Fibroblast of lung (primary cell): ENCODE measurements at regions not wholly inside any gene's neighbourhood (a gene's known extent, or its start where the extent isn't known, plus 50 kb on each side); places are given as distances from the start of the nearest gene placed in this dataset.

Source experiments
- DNase-seq, 2 donors: peaks; one replicate each; pipeline versions ENCODE4 v3.0.0 to v3.0.0-alpha.2; 2010; ENCODE audit warnings: low read depth in 2 of 2
- H2AFZ ChIP-seq: 2 replicates; pipeline ENCODE4 v1.5.1; 2012; ENCODE audit warnings: low read length, control low read depth, inconsistent platforms
- H3K27ac ChIP-seq: 2 replicates; pipeline ENCODE4 v1.5.1; 2011; ENCODE audit warnings: low read length, control low read depth; ENCODE audit not compliant: insufficient read depth
- H3K27me3 ChIP-seq: 2 replicates; pipeline ENCODE4 v1.5.1; 2011; ENCODE audit warnings: mild to moderate bottlenecking, low read length; ENCODE audit not compliant: control insufficient read depth, insufficient read depth
- H3K36me3 ChIP-seq: 2 replicates; pipeline ENCODE4 v1.5.1; 2011; ENCODE audit warnings: low read length; ENCODE audit not compliant: control insufficient read depth, insufficient read depth
- H3K4me1 ChIP-seq: 2 replicates; pipeline ENCODE4 v1.5.1; 2011; ENCODE audit warnings: low read length; ENCODE audit not compliant: control insufficient read depth, insufficient read depth; ENCODE audit errors: extremely low read depth
- H3K4me2 ChIP-seq: 2 replicates; pipeline ENCODE4 v1.5.1; 2011; ENCODE audit warnings: low read length, control low read depth; ENCODE audit not compliant: insufficient read depth; ENCODE audit errors: extremely low read depth
- H3K4me3 ChIP-seq, 4 experiments: fragments of 200-600 bp in 1 of 4; sonication (generic) in 1 of 4; replicated peaks in 1 of 4; 2 replicates each; pipeline ENCODE4 v1.5.1; 2011 to 2016; ENCODE audit warnings: low read length in 4 of 4, low read depth in 3 of 4, mild to moderate bottlenecking in 3 of 4, control low read depth in 2 of 4, inconsistent platforms in 1 of 4, mixed read lengths in 1 of 4; ENCODE audit not compliant: insufficient read depth in 1 of 4; ENCODE audit errors: control extremely low read depth in 1 of 4
- H3K79me2 ChIP-seq: 2 replicates; pipeline ENCODE4 v1.5.1; 2012; ENCODE audit warnings: mild to moderate bottlenecking, low read length, inconsistent platforms; ENCODE audit not compliant: control insufficient read depth, insufficient read depth
- H3K9ac ChIP-seq: 2 replicates; pipeline ENCODE4 v1.5.1; 2011; ENCODE audit warnings: mild to moderate bottlenecking, low read length, control low read depth; ENCODE audit not compliant: insufficient read depth
- H3K9me3 ChIP-seq: 2 replicates; pipeline ENCODE4 v1.5.1; 2012; ENCODE audit warnings: low read depth, low read length; ENCODE audit not compliant: control insufficient read depth, insufficient read depth
- H4K20me1 ChIP-seq: 2 replicates; pipeline ENCODE4 v1.5.1; 2011; ENCODE audit warnings: low read length; ENCODE audit not compliant: control insufficient read depth, insufficient read depth; ENCODE audit errors: extremely low read depth
- EZH2 ChIP-seq: IDR thresholded peaks from 2 replicates; pipeline ENCODE4 v1.5.1; 2012; ENCODE audit warnings: low read length, control low read depth, mild to moderate bottlenecking; ENCODE audit errors: missing control alignments
- TF ChIP-seq, protein P1 (sequence below), 2 donors: IDR thresholded peaks in 1 of 2; conservative IDR thresholded peaks in 1 of 2; 1 replicate in 1 of 2; 2 replicates in 1 of 2; pipeline ENCODE4 v1.5.1; 2011 to 2012; ENCODE audit warnings: low read length in 2 of 2, control low read depth in 1 of 2, inconsistent platforms in 1 of 2, low read depth in 1 of 2, mild to moderate bottlenecking in 1 of 2

DNA sequence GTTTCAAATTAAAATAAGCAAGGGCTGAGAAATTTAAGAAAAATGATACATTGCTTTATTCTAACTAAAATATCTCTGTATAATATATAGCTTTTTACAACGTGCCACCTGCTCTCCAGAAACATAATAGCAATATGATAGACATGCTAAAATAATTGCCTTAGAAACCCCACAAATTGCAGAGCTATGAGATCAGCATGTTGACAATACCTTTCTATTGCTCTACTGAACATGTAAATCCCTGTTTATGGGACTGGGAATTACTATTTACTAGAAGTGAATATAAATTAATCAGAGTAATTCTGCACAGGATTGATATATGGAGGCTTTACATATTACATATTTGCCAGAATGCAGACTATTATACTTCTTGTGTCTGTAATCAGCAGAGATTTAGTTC lies 1831.1 kb upstream of the IGFBP7 start:
- no peaks in the 10 kb centered on the region for H3K4me1 ChIP-seq
- no peaks in the 10 kb centered on the region for H3K27me3 ChIP-seq
- H3K79me2 ChIP-seq, result no peaks in the 10 kb centered on the region
- H3K36me3 ChIP-seq, result no peaks in the 10 kb centered on the region
- no peak for TF ChIP-seq EZH2
- TF ChIP-seq, protein P1, sequence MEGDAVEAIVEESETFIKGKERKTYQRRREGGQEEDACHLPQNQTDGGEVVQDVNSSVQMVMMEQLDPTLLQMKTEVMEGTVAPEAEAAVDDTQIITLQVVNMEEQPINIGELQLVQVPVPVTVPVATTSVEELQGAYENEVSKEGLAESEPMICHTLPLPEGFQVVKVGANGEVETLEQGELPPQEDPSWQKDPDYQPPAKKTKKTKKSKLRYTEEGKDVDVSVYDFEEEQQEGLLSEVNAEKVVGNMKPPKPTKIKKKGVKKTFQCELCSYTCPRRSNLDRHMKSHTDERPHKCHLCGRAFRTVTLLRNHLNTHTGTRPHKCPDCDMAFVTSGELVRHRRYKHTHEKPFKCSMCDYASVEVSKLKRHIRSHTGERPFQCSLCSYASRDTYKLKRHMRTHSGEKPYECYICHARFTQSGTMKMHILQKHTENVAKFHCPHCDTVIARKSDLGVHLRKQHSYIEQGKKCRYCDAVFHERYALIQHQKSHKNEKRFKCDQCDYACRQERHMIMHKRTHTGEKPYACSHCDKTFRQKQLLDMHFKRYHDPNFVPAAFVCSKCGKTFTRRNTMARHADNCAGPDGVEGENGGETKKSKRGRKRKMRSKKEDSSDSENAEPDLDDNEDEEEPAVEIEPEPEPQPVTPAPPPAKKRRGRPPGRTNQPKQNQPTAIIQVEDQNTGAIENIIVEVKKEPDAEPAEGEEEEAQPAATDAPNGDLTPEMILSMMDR (conservative IDR thresholded peaks at IDR 0.05 in 1 of 2, IDR thresholded peaks at IDR 0.05 in 1 of 2; ENCODE audit: low read depth in 1 of 2, low read length in 2 of 2), result no peak
- H2AFZ ChIP-seq, result no peak overlapping the region
- H3K27ac ChIP-seq, result no peak overlapping the region
- no peak overlapping the region for H3K4me3 ChIP-seq
- no peak for DNase-seq
- H4K20me1 ChIP-seq, result no peaks in the 10 kb centered on the region
- no peak overlapping the region for H3K9ac ChIP-seq
- no peaks in the 10 kb centered on the region for H3K9me3 ChIP-seq
- no peak overlapping the region for H3K4me2 ChIP-seq

DNA sequence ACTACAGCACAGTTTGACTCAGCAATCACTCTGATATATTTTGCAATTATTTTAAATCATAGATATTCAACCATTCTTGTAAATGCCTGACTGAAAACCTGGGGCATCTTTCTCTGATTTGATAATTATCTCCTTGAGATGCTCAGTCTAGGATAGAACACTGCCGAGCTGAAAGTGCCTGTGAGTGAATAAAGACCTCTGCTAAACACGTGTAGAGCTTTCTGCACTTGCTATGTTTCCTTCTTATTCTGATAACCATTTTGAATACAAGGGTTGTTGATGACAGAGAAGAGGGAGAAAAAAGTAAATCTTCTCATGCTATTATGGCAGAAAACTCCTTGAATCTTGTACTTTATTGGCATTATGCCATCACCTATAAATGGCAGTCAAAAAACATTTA lies 1843.4 kb upstream of the IGFBP7 start:
- Histone ChIP-seq H4K20me1 (no peaks in the 10 kb centered on the region), H3K36me3 (no peaks in the 10 kb centered on the region), H3K27me3 (no peaks in the 10 kb centered on the region), H3K9ac (no peak overlapping the region), H3K9me3 (no peaks in the 10 kb centered on the region), H3K27ac (no peak overlapping the region), H3K4me2 (no peak overlapping the region), H2AFZ (no peak overlapping the region), H3K4me3 (no peak overlapping the region), H3K79me2 (no peaks in the 10 kb centered on the region), H3K4me1 (no peaks in the 10 kb centered on the region)
- TF ChIP-seq EZH2, result no peak
- TF ChIP-seq, protein P1 (conservative IDR thresholded peaks at IDR 0.05 in 1 of 2, IDR thresholded peaks at IDR 0.05 in 1 of 2; ENCODE audit: low read depth in 1 of 2, low read length in 2 of 2), result no peak
- no peak for DNase-seq

DNA sequence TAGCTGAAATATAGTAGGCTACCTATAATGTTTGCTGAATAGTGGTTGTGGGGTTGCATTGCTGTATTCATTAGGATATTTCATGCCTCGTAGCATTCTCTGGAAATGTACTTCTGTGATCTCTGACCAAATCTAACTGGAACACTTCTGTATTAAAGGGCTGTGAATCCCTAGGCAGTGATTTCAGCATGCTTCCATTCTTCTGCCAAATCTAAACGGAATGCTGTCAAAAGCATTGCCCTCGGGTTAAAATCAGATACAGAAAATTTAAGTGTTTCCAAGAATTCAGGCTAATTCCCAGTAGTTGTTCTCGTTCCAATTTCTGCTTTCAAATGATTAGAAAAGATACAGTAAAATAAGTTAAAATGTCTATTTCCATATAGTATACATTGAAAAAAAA lies 1847.5 kb upstream of the IGFBP7 start:
- H2AFZ ChIP-seq, result no peak overlapping the region
- no peak for TF ChIP-seq EZH2
- TF ChIP-seq, protein P1 (conservative IDR thresholded peaks at IDR 0.05 in 1 of 2, IDR thresholded peaks at IDR 0.05 in 1 of 2; ENCODE audit: low read depth in 1 of 2, low read length in 2 of 2), result no peak
- H3K9ac ChIP-seq, result no peak overlapping the region
- no peak overlapping the region for H3K27ac ChIP-seq
- DNase-seq, result no peak
- no peaks in the 10 kb centered on the region for H3K79me2 ChIP-seq
- H4K20me1 ChIP-seq, result no peaks in the 10 kb centered on the region
- no peak overlapping the region for H3K4me2 ChIP-seq
- H3K27me3 ChIP-seq, result no peaks in the 10 kb centered on the region
- H3K36me3 ChIP-seq, result no peaks in the 10 kb centered on the region
- no peaks in the 10 kb centered on the region for H3K4me1 ChIP-seq
- no peak overlapping the region for H3K4me3 ChIP-seq
- no peaks in the 10 kb centered on the region for H3K9me3 ChIP-seq
